Thyroid gland (tissue), 4 donors: ENCODE measurements at regions not wholly inside any gene's neighbourhood (a gene's known extent, or its start where the extent isn't known, plus 50 kb on each side); places are given as distances from the start of the nearest gene placed in this dataset.

Experiments
- POLR2A ChIP-seq, 2 donors: fragments of 450-650 bp; IDR thresholded peaks; one replicate each; pipeline ENCODE4 v1.6.1; 2017; ENCODE audit warnings: antibody characterized with exemption in 2 of 2, mild to moderate bottlenecking in 2 of 2, moderate library complexity in 1 of 2
- TF ChIP-seq, protein P1 (sequence below), 6 experiments: fragments of 200-600 bp in 3 of 6; fragments of 450-650 bp in 3 of 6; sonication (generic) in 3 of 6; IDR thresholded peaks; one replicate each; pipeline ENCODE4 v1.5.1; 2016 to 2019; ENCODE audit warnings: antibody characterized with exemption in 6 of 6, mild to moderate bottlenecking in 2 of 6, inconsistent platforms in 1 of 6, moderate library complexity in 1 of 6

DNA sequence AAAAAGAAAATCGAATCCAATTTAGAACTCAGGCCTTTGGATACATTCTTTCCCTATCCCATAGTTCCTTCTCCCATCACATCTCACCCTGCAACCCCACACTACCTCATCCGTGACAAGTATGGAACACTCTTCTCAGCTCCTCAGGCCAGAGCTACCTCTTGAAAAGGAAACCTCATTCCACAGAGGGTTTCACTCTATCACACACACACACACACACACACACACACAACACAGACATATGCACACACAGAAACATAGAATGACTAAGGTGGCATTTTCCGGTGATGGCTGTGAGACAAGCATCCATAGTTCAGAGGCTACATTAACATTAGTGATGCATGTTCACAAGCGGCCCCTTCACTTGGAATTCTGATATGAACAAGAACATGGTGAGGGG, 122.0 kb upstream of the HES1 start:
- TF ChIP-seq, protein P1, sequence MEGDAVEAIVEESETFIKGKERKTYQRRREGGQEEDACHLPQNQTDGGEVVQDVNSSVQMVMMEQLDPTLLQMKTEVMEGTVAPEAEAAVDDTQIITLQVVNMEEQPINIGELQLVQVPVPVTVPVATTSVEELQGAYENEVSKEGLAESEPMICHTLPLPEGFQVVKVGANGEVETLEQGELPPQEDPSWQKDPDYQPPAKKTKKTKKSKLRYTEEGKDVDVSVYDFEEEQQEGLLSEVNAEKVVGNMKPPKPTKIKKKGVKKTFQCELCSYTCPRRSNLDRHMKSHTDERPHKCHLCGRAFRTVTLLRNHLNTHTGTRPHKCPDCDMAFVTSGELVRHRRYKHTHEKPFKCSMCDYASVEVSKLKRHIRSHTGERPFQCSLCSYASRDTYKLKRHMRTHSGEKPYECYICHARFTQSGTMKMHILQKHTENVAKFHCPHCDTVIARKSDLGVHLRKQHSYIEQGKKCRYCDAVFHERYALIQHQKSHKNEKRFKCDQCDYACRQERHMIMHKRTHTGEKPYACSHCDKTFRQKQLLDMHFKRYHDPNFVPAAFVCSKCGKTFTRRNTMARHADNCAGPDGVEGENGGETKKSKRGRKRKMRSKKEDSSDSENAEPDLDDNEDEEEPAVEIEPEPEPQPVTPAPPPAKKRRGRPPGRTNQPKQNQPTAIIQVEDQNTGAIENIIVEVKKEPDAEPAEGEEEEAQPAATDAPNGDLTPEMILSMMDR (IDR thresholded peaks at IDR 0.05): no peak
- TF ChIP-seq POLR2A (IDR thresholded peaks at IDR 0.05): no peak
